SU-DHL-6 (cell line): ENCODE measurements at regions not wholly inside any gene's neighbourhood (a gene's known extent, or its start where the extent isn't known, plus 50 kb on each side); places are given as distances from the start of the nearest gene placed in this dataset.

ENCODE experiments used
- H2AFZ ChIP-seq: fragments of 200-600 bp; sonication (generic); 2 replicates; pipeline ENCODE4 v1.6.1; 2014; ENCODE audit warnings: low read depth, mild to moderate bottlenecking, moderate library complexity, mixed read lengths, antibody characterized with exemption, low read length; ENCODE audit not compliant: severe bottlenecking
- H3F3A ChIP-seq: fragments of 200-600 bp; shearing (Covaris generic); 2 replicates; pipeline ENCODE4 v1.6.0; 2016; ENCODE audit warnings: antibody characterized with exemption, mild to moderate bottlenecking; ENCODE audit not compliant: insufficient read depth
- H3K27ac ChIP-seq: fragments of 200-600 bp; sonication (generic); 2 replicates; pipeline ENCODE4 v1.5.1; 2016; ENCODE audit warnings: low read depth, mild to moderate bottlenecking, low read length, moderate library complexity, mixed read lengths
- H3K27me3 ChIP-seq: fragments of 200-600 bp; sonication (generic), shearing (Covaris generic); 2 replicates; pipeline ENCODE4 v1.6.0; 2014; ENCODE audit warnings: mild to moderate bottlenecking, low read length
- H3K36me3 ChIP-seq: fragments of 200-600 bp; sonication (generic); 2 replicates; pipeline ENCODE4 v1.6.1; 2014; ENCODE audit warnings: mild to moderate bottlenecking, low read length, mixed read lengths
- H3K4me2 ChIP-seq: fragments of 300-600, 200-600 bp; shearing (Covaris generic), sonication (generic); 2 replicates; pipeline ENCODE4 v1.6.0; 2014; ENCODE audit warnings: low read length, low read depth, mild to moderate bottlenecking; ENCODE audit not compliant: poor library complexity, severe bottlenecking
- H3K4me3 ChIP-seq: fragments of 200-600 bp; sonication (generic); 2 replicates; pipeline ENCODE4 v1.5.1; 2014; ENCODE audit warnings: antibody characterized with exemption, low read length, mild to moderate bottlenecking, mixed read lengths; ENCODE audit not compliant: insufficient read depth, poor library complexity, severe bottlenecking
- H3K79me2 ChIP-seq: fragments of 200-600 bp; sonication (generic); 2 replicates; pipeline ENCODE4 v1.6.1; 2014; ENCODE audit warnings: mild to moderate bottlenecking, low read length, moderate library complexity; ENCODE audit not compliant: insufficient read depth
- H3K9ac ChIP-seq: fragments of 200-600 bp; sonication (generic); 2 replicates; pipeline ENCODE4 v1.7.0; 2014; ENCODE audit warnings: mild to moderate bottlenecking, low read length
- H3K9me2 ChIP-seq: fragments of 200-600 bp; sonication (generic); replicated peaks from 2 replicates; pipeline ENCODE4 v1.6.1; 2014; ENCODE audit warnings: low read length; ENCODE audit not compliant: insufficient read depth
- H3K9me3 ChIP-seq: fragments of 200-600 bp; sonication (generic); 2 replicates; pipeline ENCODE4 v1.6.1; 2014; ENCODE audit warnings: low read length, mixed read lengths; ENCODE audit not compliant: insufficient read depth
- H4K20me1 ChIP-seq: fragments of 200-600 bp; sonication (generic); 2 replicates; pipeline ENCODE4 v1.6.1; 2014; ENCODE audit warnings: low read depth, mild to moderate bottlenecking, antibody characterized with exemption, low read length, moderate library complexity, mixed read lengths
- EZH2phosphoT487 ChIP-seq: fragments of 200-600 bp; sonication (generic), shearing (Covaris generic); conservative IDR thresholded peaks from 2 replicates; pipeline ENCODE4 v1.6.1; 2018; ENCODE audit warnings: mild to moderate bottlenecking, antibody characterized with exemption, low read length, moderate library complexity, mixed read lengths
- TF ChIP-seq, protein P1 (sequence below): fragments of 200-600 bp; sonication (generic); IDR thresholded peaks from one replicate; pipeline ENCODE4 v1.5.1; 2017; ENCODE audit warnings: antibody characterized with exemption, mild to moderate bottlenecking, low read length, moderate library complexity; ENCODE audit not compliant: insufficient read depth, poor library complexity, severe bottlenecking

GRCh38 chr1:55534565-55535121 is 319.5 kb upstream of the USP24 start:
- H3K27me3 ChIP-seq = no peaks in the 10 kb centered on the region
- no peak overlapping the region for H3K4me2 ChIP-seq
- H2AFZ ChIP-seq = no peak overlapping the region
- H3K36me3 ChIP-seq = no peaks in the 10 kb centered on the region
- H3K9me3 ChIP-seq = no peaks in the 10 kb centered on the region
- H3F3A ChIP-seq = no peaks in the 10 kb centered on the region
- TF ChIP-seq, protein P1, sequence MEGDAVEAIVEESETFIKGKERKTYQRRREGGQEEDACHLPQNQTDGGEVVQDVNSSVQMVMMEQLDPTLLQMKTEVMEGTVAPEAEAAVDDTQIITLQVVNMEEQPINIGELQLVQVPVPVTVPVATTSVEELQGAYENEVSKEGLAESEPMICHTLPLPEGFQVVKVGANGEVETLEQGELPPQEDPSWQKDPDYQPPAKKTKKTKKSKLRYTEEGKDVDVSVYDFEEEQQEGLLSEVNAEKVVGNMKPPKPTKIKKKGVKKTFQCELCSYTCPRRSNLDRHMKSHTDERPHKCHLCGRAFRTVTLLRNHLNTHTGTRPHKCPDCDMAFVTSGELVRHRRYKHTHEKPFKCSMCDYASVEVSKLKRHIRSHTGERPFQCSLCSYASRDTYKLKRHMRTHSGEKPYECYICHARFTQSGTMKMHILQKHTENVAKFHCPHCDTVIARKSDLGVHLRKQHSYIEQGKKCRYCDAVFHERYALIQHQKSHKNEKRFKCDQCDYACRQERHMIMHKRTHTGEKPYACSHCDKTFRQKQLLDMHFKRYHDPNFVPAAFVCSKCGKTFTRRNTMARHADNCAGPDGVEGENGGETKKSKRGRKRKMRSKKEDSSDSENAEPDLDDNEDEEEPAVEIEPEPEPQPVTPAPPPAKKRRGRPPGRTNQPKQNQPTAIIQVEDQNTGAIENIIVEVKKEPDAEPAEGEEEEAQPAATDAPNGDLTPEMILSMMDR = no peak
- TF ChIP-seq EZH2phosphoT487 = no peak
- H3K9me2 ChIP-seq = no peaks in the 10 kb centered on the region
- H3K27ac ChIP-seq = no peak overlapping the region
- H3K4me3 ChIP-seq = no peak overlapping the region
- no peaks in the 10 kb centered on the region for H4K20me1 ChIP-seq
- H3K9ac ChIP-seq = no peak overlapping the region
- no peaks in the 10 kb centered on the region for H3K79me2 ChIP-seq

- H3K79me2 ChIP-seq = no peaks in the 10 kb centered on the region
Observed at GRCh38 chr1:55531644-55532043, 316.5 kb upstream of the USP24 start.

GRCh38 chr1:55530749-55531478 is 315.8 kb upstream of the USP24 start:
- no peaks in the 10 kb centered on the region for H3K9me2 ChIP-seq
- no peak overlapping the region for H3K4me2 ChIP-seq
- no peak overlapping the region for H3K27ac ChIP-seq
- H3K79me2 ChIP-seq = no peaks in the 10 kb centered on the region
- no peaks in the 10 kb centered on the region for H3K9me3 ChIP-seq
- no peaks in the 10 kb centered on the region for H3K27me3 ChIP-seq
- no peak for TF ChIP-seq EZH2phosphoT487
- TF ChIP-seq, protein P1 = no peak
- H3K9ac ChIP-seq = no peak overlapping the region
- H3K36me3 ChIP-seq = no peaks in the 10 kb centered on the region
- H2AFZ ChIP-seq = no peak overlapping the region
- H3K4me3 ChIP-seq = no peak overlapping the region
- no peaks in the 10 kb centered on the region for H4K20me1 ChIP-seq
- H3F3A ChIP-seq = no peaks in the 10 kb centered on the region

More at GRCh38 chr1:55531644-55532043, 316.5 kb upstream of the USP24 start:
- H4K20me1 ChIP-seq = no peaks in the 10 kb centered on the region
- no peaks in the 10 kb centered on the region for H3K27me3 ChIP-seq
- no peak overlapping the region for H3K9ac ChIP-seq
- no peaks in the 10 kb centered on the region for H3F3A ChIP-seq
- TF ChIP-seq, protein P1 = no peak
- no peak for TF ChIP-seq EZH2phosphoT487
- H3K9me3 ChIP-seq = no peaks in the 10 kb centered on the region
- no peaks in the 10 kb centered on the region for H3K36me3 ChIP-seq
- no peak overlapping the region for H3K4me3 ChIP-seq
- H3K27ac ChIP-seq = no peak overlapping the region
- H3K4me2 ChIP-seq = no peak overlapping the region
- H3K9me2 ChIP-seq = no peaks in the 10 kb centered on the region
- H2AFZ ChIP-seq = no peak overlapping the region
